Transverse colon (tissue), 3 donors: ENCODE measurements at regions not wholly inside any gene's neighbourhood (a gene's known extent, or its start where the extent isn't known, plus 50 kb on each side); places are given as distances from the start of the nearest gene placed in this dataset.

Experiments used
- EP300 ChIP-seq: sonication (generic); formaldehyde crosslinking; IDR thresholded peaks from one replicate; pipeline ENCODE4 v1.6.1; 2017; ENCODE audit warnings: antibody characterized with exemption, low read depth
- POLR2A ChIP-seq: fragments of 450-650 bp; IDR thresholded peaks from one replicate; pipeline ENCODE4 v1.6.1; 2016; ENCODE audit warnings: antibody characterized with exemption, mild to moderate bottlenecking, moderate library complexity
- TF ChIP-seq, protein P1 (sequence below), 5 experiments: fragments of 200-600 bp in 3 of 5; fragments of 450-650 bp in 2 of 5; sonication (generic) in 3 of 5; IDR thresholded peaks; 1 replicate in 2 of 5; 2 replicates in 3 of 5; pipeline ENCODE4 v1.5.1; 2016 to 2017; ENCODE audit warnings: antibody characterized with exemption in 5 of 5, inconsistent platforms in 3 of 5, mild to moderate bottlenecking in 2 of 5, moderate library complexity in 1 of 5

DNA sequence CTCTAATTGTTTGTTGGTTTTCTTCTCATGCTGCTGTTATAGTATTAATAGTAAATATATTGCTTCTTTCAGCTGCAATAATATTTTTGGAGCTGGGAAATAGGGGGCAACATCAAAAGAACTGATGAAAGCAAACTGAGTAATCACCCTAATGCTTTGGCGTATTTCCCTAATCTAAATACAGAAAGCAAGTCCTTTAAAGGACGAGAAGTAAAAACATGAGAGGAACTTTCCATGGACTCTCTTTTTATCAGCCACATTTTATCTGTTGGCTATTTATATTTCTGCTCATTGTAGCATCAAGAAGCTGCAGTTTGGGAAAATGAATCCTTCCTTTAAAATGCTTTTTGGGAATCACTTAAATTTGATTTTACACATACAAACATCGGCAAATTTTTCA, 139.9 kb upstream of the SLC8A1 start:
- TF ChIP-seq, protein P1, sequence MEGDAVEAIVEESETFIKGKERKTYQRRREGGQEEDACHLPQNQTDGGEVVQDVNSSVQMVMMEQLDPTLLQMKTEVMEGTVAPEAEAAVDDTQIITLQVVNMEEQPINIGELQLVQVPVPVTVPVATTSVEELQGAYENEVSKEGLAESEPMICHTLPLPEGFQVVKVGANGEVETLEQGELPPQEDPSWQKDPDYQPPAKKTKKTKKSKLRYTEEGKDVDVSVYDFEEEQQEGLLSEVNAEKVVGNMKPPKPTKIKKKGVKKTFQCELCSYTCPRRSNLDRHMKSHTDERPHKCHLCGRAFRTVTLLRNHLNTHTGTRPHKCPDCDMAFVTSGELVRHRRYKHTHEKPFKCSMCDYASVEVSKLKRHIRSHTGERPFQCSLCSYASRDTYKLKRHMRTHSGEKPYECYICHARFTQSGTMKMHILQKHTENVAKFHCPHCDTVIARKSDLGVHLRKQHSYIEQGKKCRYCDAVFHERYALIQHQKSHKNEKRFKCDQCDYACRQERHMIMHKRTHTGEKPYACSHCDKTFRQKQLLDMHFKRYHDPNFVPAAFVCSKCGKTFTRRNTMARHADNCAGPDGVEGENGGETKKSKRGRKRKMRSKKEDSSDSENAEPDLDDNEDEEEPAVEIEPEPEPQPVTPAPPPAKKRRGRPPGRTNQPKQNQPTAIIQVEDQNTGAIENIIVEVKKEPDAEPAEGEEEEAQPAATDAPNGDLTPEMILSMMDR (IDR thresholded peaks at IDR 0.05): no peak
- TF ChIP-seq POLR2A: no peak
- no peak for TF ChIP-seq EP300
